ENCODE measurements at regions not wholly inside any gene's neighbourhood (a gene's known extent, or its start where the extent isn't known, plus 50 kb on each side); places are given as distances from the start of the nearest gene placed in this dataset.

DNA sequence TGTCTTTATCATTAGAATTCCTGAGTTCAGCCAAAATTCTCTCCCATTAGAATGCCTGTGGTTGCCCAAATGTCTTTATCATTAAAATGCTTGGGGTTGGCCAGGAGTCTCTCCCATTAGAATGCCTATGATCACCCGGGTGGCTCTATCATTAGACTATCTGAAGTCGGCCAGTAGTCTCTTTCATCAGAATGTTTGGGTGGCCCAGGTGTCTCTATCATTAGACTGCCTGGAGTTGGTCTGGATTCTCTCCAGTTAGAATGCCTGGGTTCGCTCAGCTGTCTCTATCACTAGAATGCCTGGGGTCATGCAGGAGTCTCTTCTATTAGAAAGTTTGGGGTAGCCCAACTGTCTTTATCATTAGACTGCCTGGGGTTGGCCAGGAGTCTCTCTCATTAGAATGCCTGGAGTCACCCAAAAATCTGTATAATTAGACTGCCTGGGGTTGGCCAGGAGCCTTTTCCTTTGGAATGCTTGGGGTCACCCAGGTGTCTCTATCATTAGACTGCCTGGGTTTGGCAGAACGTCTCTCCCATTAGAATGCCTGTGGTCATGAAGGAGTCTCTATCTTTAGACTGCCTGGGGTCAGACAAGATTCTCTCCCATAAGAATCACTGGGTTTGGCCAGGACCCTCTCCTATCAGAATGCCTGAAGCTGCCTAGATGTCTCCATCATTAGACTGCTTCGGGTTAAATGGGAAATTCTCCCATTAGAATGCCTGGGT, 1478.3 kb downstream of the UQCRFS1 start:
- TF ChIP-seq CTCF (conservative IDR thresholded peaks at IDR 0.05 in 1 of 2, IDR thresholded peaks at IDR 0.05 in 1 of 2; ENCODE audit: extremely low read depth in 1 of 2, insufficient read depth in 1 of 2, low read depth in 1 of 2, low read length in 2 of 2) = no peak
- no peak for TF ChIP-seq EZH2 (IDR thresholded peaks at IDR 0.05; ENCODE audit: borderline replicate concordance, low read length)

Data from mammary epithelial cell (primary cell).